GM21786 (cell line): ENCODE measurements at regions not wholly inside any gene's neighbourhood (a gene's known extent, or its start where the extent isn't known, plus 50 kb on each side); places are given as distances from the start of the nearest gene placed in this dataset.

Source experiments
- ATAC-seq: cut with Tn5 transposase; IDR thresholded peaks from one replicate; pipeline ENCODE4 v1.9.1; 2021; ENCODE audit not compliant: unreplicated experiment

DNA sequence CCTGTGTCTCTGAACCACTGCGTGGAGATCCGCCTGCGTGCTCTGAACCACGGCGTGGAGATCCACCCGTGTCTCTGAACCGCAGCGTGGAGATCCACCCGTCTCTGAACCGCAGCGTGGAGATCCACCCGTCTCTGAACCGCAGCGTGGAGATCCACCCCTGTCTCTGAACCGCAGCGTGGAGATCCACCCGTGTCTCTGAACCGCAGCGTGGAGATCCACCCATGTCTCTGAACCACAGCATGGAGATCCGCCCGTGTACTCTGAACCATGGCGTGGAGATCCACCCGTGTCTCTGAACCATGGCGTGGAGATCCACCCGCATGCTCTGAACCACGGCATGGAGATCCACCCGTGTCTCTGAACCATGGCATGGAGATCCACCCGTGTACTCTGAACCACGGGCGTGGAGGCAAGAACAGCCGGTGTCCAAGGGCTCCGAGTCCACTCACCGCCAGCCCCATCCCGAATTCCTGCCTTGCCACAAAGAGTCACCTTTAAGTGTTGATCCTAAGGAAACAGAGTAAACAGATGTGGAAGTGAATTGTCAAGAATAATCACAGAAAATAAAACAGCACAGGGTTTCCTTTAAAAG is 659.4 kb downstream of the BRD1 start:
- ATAC-seq: no peak

DNA sequence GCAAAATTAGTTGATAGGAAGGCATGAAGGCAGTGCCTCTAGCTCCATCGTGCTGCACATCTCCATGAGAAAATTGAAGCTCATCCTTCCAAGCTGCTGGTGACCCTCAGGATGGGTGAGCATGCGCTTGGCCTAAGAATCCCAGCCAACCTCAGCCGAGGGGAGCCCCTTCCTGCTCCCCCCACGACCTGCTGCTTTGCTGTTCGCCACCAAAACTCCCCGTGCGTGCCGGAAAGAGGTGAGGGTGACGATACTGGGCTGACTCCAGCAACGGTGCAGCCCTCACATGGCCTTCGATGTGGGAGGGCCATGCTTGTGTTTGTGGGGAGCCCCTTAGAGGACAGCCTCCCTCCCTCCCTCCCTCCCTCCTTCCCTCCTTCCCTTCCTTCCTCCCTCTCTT is 660.9 kb downstream of the BRD1 start:
- no peak for ATAC-seq

DNA sequence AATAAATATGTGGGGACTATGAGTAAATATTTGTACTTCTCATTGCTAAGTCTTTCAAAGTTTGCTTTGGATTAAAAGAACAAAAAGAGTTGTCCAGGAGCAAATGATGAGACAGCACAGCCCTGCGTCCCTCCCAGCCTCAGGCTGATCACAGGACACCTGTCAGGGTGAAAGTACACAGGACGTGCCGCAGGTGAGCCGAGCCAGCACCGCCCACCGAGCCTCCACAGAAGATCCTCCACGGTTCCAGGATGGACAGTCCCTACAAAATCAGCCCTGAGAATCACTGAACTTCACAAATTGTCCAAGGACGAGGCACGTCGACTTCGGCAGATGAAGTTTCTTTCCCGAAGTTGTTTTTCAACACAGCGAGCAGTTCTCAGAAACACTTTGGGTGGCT is 661.5 kb downstream of the BRD1 start:
- no peak for ATAC-seq

DNA sequence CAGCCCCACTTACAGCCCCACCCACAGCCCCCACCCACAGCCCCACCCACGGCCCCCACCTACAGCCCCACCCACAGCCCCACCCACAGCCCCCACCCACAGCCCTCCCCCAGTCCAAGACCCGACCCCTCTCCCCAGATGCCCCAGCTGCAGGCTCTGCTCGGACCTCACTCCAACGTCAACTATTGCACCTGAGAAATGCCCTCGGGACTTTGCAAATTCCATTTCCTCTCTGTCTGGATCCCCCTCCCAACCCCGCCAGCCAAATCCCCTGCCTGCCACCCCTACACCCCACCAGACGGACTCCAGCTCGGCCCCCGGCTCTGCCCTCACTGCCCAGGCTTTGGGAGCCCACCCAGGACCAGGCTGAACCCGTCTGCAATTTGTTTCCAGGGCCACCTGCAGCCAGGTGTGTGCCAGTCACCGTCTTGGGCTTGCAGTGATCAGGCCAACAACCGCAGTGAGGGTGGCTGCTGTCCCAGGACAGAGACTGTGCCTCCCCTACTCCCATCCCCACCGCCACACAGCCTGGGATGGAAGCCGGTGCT is 662.8 kb downstream of the BRD1 start:
- ATAC-seq: no peak

DNA sequence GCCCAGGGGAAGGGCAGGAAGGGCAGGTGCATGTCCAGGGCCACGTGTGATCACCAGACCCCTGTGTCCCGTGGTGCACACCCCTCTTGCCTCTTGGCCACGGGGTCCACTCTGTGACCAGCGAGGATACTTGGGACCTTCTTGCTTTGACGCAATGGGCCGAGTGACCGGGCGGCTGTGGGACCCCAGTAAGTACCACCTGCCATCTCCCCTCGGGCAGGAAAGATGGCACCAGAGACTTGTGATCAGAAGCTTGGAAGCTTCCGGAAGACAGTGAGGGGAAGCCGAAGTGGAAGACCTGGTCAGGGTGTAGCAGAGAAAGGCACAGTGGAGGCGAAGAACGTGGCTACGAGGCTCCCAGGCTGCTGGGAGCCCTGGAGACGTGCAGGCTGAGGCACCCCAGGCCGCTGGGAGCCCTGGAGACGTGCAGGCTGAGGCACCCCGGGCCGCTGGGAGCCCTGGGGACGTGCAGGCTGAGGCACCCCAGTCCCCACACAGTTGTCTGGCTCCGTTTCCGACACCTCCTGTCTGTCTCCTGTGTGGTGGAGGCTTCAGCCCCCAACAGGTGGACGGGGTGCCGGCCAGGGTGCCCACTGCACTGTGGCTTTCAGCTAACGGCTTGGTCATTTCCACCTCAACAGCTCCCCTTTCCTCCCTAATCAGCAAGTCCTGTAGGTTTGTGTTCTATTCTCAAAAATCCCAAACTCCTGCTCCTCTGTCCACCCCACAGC is 663.5 kb downstream of the BRD1 start:
- ATAC-seq: no peak

DNA sequence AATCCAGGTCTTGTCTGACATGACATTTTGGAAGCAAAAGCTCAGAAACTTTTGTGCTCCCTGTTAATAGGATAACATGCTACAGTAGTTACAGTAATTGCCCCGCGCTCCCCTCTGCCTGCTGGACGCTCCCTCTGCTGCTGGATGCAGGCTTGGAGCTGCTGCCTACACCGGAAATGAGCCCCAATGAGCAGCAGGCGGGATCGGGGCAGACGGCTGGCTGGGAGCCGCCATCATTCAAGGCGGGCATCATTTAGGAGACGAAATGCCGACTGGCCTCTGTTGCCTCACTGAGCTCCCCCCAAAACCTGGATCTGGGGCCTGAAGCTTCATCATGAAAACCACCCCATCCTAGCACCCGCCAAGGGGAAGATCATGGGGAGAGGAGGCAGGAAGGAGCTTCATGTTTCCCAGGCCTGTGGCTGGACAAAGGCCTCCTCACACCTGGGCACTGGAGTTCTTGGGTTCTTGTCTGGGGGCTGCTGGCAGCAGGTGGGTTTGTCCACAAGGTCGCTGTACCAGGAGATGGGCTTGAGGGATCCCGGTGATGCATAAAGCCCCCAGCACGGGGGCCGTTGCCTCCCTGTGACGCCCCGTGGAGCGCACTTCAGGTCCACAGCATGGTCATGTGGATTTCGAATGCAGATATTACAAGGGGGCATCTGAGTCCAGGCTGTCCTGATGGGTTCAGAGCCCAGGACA is 664.3 kb downstream of the BRD1 start:
- no peak for ATAC-seq

DNA sequence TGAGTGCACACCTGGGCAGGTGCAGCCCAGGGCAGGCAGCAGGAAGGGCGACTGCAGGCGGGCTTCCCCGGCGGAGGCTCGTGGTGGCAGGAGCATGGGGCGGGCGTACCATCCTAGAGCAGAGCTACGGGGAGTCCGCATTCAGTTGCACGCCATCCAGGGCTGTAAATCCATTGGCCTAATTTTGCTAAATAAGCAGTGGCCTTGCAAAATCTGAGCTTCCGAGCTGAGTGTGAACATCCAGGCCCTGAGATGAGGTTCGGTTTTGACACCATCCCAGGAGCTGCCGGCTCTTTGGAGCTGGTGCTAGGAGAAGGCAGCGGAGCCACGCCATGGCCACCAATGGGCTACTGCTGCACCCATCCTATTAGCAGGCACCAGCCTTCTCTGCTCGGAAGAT is 664.8 kb downstream of the BRD1 start:
- no peak for ATAC-seq

DNA sequence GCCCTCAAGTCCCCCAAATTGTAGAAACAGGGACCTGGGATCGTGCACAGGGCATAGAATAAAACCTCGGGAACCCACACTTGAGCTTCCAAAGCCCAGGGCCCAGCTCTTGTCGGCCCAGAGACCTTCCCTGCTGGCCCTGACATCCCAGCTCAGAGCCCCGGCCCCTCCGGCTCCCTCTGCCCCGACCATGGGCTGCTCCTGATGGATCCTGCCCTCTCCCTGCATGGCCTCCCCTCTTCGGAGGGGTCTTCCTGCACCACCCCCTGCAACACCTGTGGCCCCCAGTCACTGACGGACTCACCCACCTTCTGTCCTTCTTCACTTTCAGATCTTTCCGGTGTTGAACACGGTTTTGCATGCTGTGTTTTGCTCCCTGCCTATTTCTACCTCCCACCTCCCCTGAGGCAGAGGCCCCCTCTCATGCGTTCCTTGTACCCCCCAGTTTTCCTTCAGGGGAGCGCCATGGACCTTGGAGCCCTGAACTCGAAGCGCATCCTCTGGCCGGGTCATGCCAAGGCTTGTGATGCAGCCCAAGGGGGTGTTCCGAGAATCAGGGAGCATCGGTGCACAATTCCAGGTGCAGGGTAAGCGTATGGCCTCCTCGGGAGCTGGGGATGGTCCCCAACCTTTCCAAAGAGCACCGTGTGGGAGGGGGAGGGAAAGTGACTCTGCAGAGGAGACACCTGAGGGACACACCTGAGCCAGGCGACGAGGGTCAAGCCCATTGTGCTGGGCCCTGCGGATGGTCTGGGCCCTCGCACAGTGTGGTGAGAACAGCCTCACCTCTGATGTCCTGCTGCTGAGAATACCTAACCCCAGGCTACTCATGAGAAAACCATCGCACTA is 666.4 kb downstream of the BRD1 start:
- ATAC-seq: no peak

DNA sequence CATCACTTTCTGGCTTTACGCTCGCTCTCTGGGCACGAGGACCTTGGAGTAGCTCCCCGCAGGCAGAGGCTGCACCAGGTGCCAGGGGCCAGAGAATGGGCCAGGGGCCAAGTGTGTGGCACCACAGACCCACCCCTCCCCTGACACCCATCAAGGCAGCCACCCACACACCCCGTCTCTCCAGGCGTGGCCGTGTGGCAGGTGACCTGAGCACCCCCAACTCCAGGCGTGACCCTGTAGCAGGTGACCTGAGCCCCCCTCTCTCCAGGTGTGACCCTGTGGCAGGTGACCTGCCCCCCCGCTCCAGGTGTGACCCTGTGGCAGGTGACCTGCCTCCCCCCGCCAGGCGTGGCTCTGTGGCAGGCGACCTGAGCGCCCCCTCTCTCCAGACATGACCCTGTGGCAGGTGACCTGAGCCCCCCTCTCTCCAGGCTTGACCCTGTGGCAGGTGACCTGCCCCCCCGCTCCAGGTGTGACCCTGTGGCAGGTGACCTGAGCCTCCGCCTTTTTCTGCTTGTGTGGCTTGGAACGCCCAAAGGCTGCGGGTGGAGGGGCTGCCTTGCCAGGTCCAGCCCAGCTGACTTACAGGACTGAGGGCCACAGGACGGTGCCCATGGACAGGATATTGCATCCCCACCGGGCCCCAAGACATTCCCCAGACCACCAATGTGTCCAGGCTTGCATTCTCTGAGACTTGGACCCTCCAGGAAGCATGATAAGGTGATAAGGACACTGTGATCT is 667.2 kb downstream of the BRD1 start:
- ATAC-seq: no peak

DNA sequence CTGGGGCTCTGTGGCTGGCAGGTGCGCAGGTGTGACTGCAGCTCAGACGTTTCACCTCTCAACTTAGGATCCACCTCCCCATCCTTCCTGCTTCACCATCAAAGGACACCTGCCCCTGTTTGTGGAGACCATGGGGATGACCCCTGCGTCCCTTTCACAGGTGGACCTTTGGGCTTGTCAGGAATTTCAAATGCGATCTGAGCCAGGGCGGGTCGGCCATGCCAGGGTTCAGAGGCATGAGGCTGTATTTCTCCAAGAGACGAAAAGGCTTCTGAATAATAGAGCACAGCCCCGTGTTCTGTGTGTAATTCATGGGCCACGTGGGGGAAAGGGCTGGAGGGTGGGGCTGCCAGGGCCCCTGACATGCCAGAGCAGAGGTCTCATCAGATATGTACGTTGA is 668.0 kb downstream of the BRD1 start:
- ATAC-seq: no peak

DNA sequence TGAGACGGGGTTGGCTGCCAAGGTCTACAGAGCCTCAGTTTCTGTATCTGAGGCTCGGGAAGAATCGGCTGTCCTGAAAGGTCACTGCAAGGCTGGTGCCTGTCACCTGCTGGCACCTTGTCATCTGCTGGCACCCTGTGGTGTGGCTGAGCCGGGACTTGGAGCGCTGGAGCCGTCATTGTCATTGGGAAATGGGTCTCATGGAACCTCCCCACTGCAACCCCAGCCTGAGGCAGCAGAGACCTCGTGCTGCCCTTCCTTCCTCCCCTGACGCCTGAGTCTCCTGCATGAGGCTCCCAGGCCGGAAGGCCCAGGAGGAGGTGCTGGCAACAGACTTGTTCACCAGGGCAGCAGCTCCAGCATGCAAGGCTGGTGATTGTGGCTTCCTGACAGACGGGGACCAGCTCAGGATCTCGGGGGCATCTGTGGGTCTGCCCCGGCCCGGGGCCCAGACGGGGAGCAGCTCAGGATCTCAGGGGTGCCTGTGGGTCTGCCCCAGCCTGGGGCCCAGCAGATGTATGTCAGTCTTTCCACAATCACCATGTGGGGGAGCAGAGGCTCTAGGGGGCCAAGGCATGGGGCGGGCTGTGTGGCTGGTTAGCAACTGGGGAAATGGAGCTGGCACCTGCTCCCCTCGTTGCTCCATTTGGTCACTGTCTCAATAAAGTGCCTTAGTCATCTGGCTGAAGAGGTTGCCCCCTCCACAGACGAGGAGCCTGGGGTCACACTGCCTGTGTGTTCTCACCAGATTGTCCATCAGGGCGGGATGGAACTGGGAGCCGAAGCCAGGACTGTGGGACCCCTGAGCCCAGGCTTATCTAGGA is 668.7 kb downstream of the BRD1 start:
- no peak for ATAC-seq

DNA sequence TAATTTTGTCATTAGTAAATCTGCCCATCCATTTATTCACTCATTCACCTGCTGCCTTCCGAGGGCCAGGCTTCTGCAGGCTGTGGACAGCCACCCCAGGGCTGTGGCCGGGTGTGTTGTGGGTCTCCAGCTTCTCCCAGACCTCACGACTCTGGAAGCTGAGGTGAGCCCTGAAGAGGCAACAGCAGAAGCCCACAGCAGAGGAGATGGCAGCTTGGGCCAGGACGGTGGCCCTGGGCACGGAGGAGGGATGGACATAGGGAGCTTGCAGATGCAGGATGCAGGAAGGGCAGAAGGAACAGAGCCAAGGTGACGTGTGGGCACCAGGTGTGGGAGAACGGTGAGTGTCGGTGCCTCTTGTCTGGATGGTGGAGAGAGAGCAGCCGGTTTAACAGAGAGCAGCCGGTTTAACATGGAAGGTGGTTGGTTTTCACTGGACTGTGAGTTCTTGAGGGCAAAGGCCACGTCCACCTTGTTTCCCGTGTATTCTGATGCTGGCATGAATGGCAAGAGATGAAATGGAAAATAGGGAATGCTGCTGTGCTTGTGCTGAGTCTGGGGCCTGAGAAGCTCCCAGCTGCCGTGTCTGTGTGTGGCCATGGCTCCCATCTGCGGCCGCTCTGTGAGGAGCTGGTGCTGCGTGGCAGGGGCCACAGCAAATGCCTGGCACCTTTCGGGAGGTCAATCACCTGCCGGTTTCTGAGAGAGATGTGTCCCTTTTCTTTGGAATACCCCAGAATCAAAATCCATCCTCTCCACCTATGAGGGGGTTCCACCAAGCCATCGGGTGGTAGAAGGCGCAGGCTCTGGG is 669.9 kb downstream of the BRD1 start:
- ATAC-seq: no peak

DNA sequence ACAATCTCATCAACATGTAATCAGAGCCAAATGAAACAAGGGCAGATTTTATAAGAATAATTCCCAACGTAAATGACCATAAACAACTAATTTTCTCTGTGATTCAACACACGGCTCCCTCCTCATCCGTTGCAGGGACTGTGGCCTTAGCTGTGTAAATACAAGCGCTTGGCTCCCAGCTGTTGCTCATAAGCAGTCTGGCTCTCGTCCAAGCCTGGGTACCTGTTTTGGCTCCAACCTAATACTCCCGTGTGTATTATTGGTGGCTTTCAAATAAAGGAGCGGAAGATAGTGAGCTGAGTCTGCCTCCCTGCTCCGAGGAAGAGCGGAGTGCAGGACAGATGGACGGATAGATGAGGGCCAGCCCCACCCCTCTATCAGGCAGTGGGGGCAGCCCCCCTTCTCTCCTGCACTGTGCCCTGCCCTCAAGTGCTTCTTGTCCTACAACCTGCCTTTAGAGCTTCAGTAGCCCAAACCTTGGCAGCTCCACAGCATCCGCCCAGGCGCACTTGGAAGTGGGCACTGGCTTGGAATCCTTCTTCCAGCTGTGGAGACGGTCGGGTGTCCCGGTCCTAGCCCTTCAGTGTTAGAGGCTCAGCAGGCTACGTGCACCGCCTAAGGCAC is 670.9 kb downstream of the BRD1 start:
- ATAC-seq: no peak

DNA sequence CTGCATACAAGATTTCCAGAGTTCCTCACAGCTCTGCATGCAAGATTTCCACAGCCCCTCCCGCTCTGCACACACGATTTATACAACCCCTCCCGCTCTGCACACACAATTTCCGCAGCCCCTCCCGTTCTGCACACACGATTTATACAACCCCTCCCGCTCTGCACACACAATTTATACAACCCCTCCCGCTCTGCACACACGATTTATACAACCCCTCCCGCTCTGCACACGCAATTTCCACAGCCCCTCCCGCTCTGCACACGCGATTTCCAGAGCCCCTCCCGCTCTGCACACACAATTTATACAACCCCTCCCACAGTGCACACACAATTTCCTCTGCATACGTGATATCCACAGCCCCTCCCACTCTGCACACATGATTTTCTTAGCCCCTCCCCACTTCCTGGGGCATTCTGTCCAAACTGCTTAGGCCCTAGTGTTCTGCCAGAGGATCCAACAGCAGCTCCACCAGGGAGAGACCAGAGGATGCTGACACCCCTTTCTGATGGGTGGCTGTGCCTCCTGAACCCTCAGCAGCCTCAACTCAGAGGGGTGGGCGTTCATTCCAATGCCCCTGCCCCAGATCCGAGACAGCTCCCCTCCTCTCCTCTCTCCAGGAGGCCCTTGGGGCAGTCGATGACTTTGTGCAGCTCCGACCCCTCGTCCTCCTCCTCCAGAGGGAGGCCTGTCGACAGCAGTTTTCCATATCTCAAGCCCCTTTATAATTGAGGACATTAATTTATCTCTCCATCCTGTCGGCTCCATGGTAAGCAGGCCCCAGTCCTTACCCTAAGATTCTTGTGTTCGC is 671.7 kb downstream of the BRD1 start:
- no peak for ATAC-seq

DNA sequence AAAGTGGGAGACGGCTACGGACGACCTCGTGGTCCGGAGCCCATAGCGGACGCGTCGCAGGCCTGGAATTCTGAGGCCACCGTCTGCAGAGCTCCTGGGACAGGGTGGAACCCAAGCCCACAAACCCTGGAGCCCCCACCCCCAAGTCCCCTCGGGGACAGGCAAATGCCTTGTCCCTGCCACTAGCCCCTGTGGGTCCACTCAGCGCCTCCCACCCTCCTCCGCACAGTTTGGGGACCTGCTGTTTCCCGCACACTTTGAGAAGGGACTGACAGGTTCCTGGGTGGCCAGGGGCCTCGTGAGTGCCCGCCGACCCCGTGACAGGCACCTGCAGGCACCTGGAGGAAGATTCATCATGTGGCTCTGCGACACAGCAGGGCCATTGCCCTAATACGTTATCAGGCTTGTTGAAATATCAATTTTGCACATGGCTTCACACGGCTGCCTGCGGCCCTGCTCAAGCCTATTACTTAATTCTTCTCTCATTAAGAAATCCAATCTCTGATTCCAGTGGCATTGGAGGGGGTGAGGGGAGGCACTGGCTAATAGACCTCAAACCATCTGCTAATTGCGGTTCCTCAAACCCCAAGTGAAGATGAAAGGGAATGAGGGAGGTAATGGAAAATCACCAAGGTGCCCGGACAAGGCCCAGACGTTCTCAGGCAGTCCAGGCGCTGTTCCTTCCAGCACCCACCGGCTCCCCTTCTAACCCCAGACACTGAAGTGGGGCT is 672.5 kb downstream of the BRD1 start:
- ATAC-seq: no peak

DNA sequence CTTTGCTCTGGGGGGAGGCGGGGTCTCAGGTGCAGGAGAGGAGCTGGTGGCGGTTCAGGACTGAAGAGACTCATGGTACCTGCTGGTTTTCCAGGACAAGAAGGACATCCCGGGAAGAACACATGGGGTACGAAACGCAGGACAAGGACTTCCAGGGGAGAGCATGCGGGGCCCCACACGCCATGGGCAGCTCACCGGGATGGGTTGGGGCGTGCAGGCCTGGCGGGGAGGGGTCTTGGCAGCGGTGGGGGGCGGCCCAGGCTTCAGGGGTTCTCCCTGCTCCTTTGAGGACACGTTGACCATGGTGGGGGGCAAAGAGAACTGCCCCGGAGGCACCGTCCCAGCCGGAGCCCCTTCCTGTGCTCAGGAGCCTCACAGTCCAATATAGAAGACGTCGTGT is 673.2 kb downstream of the BRD1 start:
- ATAC-seq: no peak

DNA sequence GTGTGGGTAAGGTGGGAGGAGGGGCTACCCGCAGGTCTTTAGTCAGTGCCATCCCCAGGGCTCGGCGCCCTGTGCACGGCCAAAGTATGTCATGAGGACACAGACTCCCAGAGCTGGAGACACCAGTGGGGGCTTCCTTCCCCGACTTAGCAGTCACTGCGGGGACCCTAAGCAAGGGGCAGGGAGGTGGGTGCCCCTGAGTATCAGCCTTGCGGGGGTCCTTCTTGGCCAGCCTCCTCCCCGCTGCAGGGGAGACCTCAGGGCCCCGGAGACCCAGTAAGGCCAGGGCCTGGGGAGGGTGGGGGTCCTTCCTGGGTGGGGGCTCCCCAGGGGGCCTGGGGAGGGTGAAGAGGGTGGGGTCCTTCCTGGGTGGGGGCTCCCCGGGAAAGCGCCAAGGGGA is 673.8 kb downstream of the BRD1 start:
- ATAC-seq: no peak
